ENCODE measurements at regions not wholly inside any gene's neighbourhood (a gene's known extent, or its start where the extent isn't known, plus 50 kb on each side); places are given as distances from the start of the nearest gene placed in this dataset.

DNA sequence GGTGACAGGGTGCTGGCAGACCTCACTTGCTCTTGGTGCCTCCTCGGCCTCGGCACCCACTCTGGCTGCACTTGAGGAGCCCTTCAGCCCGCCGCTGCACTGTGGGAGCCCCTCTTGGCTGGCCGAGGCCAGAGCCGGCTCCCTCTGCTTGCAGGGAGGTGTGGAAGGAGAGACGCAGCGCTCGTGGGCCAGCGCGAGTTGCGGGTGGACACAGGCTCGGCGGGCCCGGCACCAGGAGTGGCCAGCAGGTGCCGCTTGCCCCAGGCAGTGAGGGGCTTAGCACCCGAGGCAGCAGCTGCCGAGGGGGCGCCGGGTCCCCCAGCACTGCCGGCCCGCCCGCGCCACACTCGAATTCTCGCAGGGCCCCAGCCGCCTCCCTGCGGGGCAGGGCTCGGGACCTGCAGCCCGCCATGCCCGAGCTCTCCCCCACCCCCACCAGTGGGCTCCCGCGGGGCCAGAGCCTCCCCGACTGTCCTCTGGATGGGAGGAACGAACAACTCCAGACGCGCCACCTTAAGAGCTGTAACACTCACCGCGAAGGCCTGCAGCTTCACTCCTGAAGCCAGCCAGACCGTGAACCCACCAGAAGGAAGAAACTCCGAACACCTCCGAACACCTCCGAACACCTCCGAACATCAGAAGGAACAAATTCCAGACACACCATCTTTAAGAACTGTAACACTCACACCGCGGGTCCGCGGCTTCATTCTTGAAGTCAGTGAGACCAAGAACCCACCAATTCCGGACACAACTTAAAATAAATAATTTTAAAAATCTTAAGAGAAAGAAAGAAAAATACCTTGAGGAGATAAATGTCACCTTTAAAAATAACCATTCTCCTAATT, 311.1 kb upstream of the SLC7A11 start:
- DNase-seq (ENCODE audit: low read depth): no peak
- no peak overlapping the region for H3K4me3 ChIP-seq (replicated peaks; ENCODE audit: low read depth, low read length)
- TF ChIP-seq, protein P1, sequence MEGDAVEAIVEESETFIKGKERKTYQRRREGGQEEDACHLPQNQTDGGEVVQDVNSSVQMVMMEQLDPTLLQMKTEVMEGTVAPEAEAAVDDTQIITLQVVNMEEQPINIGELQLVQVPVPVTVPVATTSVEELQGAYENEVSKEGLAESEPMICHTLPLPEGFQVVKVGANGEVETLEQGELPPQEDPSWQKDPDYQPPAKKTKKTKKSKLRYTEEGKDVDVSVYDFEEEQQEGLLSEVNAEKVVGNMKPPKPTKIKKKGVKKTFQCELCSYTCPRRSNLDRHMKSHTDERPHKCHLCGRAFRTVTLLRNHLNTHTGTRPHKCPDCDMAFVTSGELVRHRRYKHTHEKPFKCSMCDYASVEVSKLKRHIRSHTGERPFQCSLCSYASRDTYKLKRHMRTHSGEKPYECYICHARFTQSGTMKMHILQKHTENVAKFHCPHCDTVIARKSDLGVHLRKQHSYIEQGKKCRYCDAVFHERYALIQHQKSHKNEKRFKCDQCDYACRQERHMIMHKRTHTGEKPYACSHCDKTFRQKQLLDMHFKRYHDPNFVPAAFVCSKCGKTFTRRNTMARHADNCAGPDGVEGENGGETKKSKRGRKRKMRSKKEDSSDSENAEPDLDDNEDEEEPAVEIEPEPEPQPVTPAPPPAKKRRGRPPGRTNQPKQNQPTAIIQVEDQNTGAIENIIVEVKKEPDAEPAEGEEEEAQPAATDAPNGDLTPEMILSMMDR (IDR thresholded peaks at IDR 0.05; ENCODE audit: low read length, missing control alignments): no peak

DNA sequence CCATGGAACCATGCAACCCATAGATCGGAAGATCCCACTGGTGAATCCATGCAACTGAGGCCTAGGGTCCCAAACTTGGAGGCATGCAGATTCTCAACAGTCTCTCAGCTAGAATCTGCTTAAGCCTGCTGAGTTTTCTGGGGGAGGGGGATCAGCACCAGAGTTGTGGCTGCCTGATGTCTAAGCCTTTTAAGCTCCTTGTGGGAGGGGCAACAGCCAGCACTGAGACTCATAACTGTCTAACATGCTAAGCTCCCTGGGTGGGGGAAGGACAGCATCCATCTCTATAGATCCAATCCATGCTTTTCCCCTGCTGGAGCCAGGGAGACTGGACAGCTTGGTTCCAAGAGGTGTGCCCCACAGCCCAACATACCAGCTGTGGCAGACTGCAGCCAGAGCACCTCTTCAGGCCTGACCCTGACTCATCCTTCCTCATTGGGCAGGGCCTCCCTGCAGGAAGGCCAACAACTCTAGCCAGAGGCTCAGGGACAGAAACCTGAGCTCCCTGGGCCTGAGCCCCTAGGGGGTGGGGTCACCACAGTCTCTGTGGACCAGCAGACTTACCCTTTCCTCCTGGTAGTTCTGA, 300.1 kb upstream of the SLC7A11 start:
- no peak for DNase-seq (ENCODE audit: low read depth)
- TF ChIP-seq, protein P1 (IDR thresholded peaks at IDR 0.05; ENCODE audit: low read length, missing control alignments): no peak
- no peak overlapping the region for H3K4me3 ChIP-seq (replicated peaks; ENCODE audit: low read depth, low read length)

DNA sequence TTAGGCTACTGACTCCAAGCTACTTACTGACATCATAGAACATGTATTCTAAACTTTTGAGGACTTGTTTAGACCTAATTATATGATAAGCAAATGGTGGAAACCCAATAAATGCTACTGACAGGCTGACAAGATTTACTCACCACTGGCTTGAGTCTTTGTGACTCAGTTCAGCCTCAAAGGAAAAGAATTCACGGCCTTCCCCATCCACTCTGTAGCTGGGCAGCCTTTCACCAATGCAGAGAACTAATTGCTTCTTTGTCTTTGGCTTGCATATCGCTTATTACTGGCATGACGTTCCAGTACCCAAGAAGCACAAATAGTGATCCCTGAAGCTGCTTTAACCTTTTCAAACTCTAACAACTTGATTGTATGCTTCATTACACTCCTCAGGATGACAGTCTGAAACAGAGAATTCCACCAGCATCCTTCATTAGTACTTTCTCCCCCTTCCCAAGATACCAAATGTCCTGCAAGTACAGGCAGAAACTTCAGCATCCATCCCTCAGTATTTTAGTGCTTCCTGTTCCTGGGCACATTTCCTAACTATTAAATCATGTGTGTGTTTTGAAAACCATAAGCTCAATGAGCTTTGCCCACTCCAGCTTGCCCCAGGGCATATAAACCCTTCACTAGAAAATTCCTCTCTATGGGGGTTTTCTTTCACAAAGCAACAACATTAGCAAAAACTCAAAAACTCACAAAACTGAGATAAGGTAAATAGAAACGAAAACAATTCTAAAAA, 298.1 kb upstream of the SLC7A11 start:
- TF ChIP-seq, protein P1 (IDR thresholded peaks at IDR 0.05; ENCODE audit: low read length, missing control alignments): no peak
- no peak for DNase-seq (ENCODE audit: low read depth)
- H3K4me3 ChIP-seq (replicated peaks; ENCODE audit: low read depth, low read length): no peak overlapping the region

DNA sequence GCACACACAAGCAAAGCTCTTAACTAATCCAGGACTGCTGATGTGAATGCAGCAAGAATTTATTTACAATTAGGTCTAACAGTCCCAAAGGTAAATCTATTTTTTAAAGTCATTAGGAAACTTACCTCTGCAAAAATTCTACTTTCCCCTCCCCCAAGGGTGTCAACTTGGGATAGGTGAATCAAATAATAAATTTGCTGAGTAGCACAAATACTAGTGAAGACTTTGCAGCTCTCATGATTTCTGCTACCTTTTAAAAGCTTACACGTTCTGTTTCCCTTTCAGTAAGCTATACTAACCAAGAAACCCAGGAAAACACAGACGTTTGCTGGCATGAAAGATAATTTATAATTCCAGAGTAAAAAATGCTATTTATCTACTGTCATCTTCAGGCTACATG, 296.6 kb upstream of the SLC7A11 start:
- no peak for DNase-seq (ENCODE audit: low read depth)
- TF ChIP-seq, protein P1 (IDR thresholded peaks at IDR 0.05; ENCODE audit: low read length, missing control alignments): no peak
- no peak overlapping the region for H3K4me3 ChIP-seq (replicated peaks; ENCODE audit: low read depth, low read length)

DNA sequence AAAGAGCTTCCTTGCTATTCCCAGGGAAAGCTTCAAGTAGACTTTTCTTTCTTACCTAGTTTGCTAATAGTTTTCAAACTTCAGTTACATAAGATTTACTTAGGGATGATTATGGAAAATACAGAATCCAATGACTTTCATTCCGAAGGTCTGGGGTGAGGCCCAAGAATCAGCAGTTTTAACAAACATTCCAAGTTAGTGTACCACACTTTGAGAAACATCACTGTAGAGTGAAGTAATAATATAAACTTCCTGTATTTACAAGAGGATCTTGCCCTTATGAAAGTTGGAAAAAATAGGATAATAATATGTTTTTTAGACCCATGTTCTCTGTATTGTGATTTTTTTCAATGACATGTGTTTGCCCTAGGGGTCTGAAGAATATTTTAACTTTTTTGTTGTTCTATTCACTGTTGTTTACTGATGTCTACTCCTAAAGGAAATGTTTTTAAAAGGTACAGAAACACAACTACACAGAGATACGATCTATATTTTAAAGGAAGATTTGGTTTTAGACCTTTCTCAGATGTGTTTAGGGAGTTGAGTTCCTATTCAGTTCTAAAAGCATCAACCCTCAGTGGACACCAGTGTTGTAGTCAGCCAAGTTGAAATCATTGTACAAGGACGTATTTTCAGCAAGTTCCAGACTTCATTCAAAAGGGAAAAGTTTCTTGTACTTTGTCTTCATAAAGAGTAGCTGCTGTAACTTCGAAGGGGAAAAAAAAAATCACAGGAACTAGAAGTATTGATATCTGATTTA, 295.8 kb upstream of the SLC7A11 start:
- DNase-seq (ENCODE audit: low read depth): no peak
- TF ChIP-seq, protein P1 (IDR thresholded peaks at IDR 0.05; ENCODE audit: low read length, missing control alignments): no peak
- no peak overlapping the region for H3K4me3 ChIP-seq (replicated peaks; ENCODE audit: low read depth, low read length)

DNA sequence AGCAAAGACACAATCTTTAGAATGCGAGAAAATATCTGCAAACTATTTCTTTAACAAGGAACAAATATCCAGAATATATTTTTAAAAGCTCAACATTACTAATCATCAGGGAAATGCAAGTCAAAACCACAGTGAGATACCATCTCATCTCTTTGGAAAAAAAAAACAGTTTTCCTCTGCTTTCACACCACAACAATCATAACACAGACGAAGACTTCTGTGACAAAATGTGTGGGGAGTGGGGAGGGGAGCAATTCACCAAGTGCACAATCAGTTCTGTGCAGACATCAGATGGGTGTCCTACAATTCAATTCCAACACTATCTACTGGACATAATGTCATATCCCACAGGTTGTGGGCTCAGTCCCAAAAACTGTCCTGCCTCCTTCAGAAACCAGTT, 293.2 kb upstream of the SLC7A11 start:
- H3K4me3 ChIP-seq (replicated peaks; ENCODE audit: low read depth, low read length): no peak overlapping the region
- TF ChIP-seq, protein P1 (IDR thresholded peaks at IDR 0.05; ENCODE audit: low read length, missing control alignments): no peak
- no peak for DNase-seq (ENCODE audit: low read depth)

Measured in fibroblast of pulmonary artery (primary cell).